OCI-LY3 (cell line): ENCODE measurements at regions not wholly inside any gene's neighbourhood (a gene's known extent, or its start where the extent isn't known, plus 50 kb on each side); places are given as distances from the start of the nearest gene placed in this dataset.

Experiments
- EZH2phosphoT487 ChIP-seq: fragments of 200-600 bp; shearing (Covaris generic); IDR thresholded peaks from 2 replicates; pipeline ENCODE4 v1.6.1; 2018; ENCODE audit warnings: antibody characterized with exemption, mixed run types, low read depth
- TF ChIP-seq, protein P1 (sequence below): fragments of 200-600, 300-600 bp; sonication (generic); IDR thresholded peaks from 2 replicates; pipeline ENCODE4 v1.5.1; 2014; ENCODE audit warnings: antibody characterized with exemption, low read length, low read depth

DNA sequence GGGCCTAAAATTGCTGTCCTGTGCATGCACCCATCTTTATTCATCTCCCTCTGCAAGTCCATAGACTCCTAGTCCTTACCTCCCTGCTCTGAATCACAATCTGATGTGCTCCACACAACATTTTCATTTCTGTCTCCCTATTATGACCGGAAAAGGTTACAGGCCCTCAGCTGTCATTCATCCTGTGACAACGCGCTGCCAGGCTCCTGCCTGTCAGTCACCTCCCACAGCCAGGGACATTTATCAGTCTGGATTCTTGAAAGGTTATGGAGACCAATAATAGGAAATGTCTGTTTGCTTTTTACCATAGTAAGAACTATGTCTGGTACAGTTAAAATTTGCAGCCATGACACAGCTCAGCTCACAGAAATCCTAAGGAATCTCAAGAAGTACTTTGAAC lies 197.1 kb downstream of the RDH14 start:
- TF ChIP-seq, protein P1, sequence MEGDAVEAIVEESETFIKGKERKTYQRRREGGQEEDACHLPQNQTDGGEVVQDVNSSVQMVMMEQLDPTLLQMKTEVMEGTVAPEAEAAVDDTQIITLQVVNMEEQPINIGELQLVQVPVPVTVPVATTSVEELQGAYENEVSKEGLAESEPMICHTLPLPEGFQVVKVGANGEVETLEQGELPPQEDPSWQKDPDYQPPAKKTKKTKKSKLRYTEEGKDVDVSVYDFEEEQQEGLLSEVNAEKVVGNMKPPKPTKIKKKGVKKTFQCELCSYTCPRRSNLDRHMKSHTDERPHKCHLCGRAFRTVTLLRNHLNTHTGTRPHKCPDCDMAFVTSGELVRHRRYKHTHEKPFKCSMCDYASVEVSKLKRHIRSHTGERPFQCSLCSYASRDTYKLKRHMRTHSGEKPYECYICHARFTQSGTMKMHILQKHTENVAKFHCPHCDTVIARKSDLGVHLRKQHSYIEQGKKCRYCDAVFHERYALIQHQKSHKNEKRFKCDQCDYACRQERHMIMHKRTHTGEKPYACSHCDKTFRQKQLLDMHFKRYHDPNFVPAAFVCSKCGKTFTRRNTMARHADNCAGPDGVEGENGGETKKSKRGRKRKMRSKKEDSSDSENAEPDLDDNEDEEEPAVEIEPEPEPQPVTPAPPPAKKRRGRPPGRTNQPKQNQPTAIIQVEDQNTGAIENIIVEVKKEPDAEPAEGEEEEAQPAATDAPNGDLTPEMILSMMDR: no peak
- no peak for TF ChIP-seq EZH2phosphoT487
